GM12891 (cell line): ENCODE measurements at regions not wholly inside any gene's neighbourhood (a gene's known extent, or its start where the extent isn't known, plus 50 kb on each side); places are given as distances from the start of the nearest gene placed in this dataset.

Experiments
- PAX5 ChIP-seq: IDR thresholded peaks from 2 replicates; pipeline ENCODE4 v1.6.1; 2011; ENCODE audit warnings: low read length, moderate library complexity, mild to moderate bottlenecking; ENCODE audit not compliant: insufficient read depth, severe bottlenecking
- POLR2A ChIP-seq: IDR thresholded peaks from 2 replicates; pipeline ENCODE4 v1.6.1; 2011; ENCODE audit warnings: low read depth, low read length, control low read depth
- POLR2AphosphoS5 ChIP-seq: IDR thresholded peaks from 2 replicates; pipeline ENCODE4 v1.6.1; 2011; ENCODE audit warnings: low read depth, low read length, control low read depth
- POU2F2 ChIP-seq: IDR thresholded peaks from 2 replicates; pipeline ENCODE4 v1.6.1; 2011; ENCODE audit warnings: low read depth, mild to moderate bottlenecking, control low read depth, low read length, moderate library complexity
- SPI1 ChIP-seq: IDR thresholded peaks from 2 replicates; pipeline ENCODE4 v1.6.1; 2011; ENCODE audit warnings: low read depth, low read length, control low read depth
- TAF1 ChIP-seq: IDR thresholded peaks from 2 replicates; pipeline ENCODE4 v1.6.1; 2011; ENCODE audit warnings: low read depth, low read length, control low read depth

DNA sequence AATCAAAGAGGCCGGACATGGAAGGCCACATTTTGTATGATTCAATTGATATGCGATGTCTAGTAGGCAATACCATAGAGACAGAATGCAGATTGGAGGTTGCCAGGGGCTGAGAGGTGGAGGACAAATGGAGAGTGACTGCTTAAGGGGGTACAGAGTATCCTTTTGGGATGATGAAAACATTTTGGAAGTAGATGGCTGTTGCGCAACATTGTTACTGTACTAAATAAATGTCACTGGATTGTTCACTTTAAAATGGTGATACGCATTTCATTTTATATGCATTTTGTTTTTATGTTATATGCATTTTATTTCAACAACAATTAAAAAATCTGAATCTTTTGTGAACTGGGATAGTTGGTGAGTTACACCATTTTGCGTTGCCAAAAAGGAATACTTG is 99.7 kb upstream of the AGBL1 start:
- TF ChIP-seq POLR2A (no peak), POLR2AphosphoS5 (no peak), TAF1 (no peak), SPI1 (no peak), PAX5 (no peak), POU2F2 (no peak)
